IMR-90 (cell line): ENCODE measurements at regions not wholly inside any gene's neighbourhood (a gene's known extent, or its start where the extent isn't known, plus 50 kb on each side); places are given as distances from the start of the nearest gene placed in this dataset.

Experiments
- ATAC-seq: fragments of 200-7000 bp; cut with Tn5 transposase; 2 replicates; pipeline ENCODE4 v1.9.1; 2020; ENCODE audit warnings: low read depth, mild to moderate bottlenecking, moderate library complexity
- BruUV-seq: library from RNA; stranded (reverse); fragments of 400-500 nt; replicated peaks from 2 replicates; lab custom pipeline; 2021; lab: Mats Ljungman, UMichigan
- CTCF ChIA-PET: fragments of 300-600 bp; formaldehyde crosslinking; extraction: SDS; loops from one replicate; lab custom pipeline; 2021; ENCODE audit warnings: antibody characterized with exemption; lab: Yijun Ruan, JAX
- POLR2A ChIA-PET: fragments of 300-600 bp; sonication (Branson Sonifier 250); formaldehyde crosslinking; loops from one replicate; lab custom pipeline; 2022; ENCODE audit warnings: antibody characterized with exemption; ENCODE audit not compliant: unreplicated experiment; lab: Charles Lee
- DNase-seq: peaks from one replicate; pipeline ENCODE4 v3.0.0; 2013
- H2AFZ ChIP-seq: replicated peaks from 2 replicates; pipeline ENCODE3; 2013; ENCODE audit warnings: low read length, mild to moderate bottlenecking; ENCODE audit not compliant: poor library complexity
- H2AK5ac ChIP-seq: 2 replicates; pipeline ENCODE4 v1.6.1; 2013; ENCODE audit warnings: low read depth, low read length, inconsistent platforms
- H2AK9ac ChIP-seq: replicated peaks from 2 replicates; pipeline ENCODE3; 2013; ENCODE audit warnings: mild to moderate bottlenecking, low read depth, low read length, moderate library complexity; ENCODE audit not compliant: poor library complexity
- H2BK120ac ChIP-seq: 2 replicates; pipeline ENCODE4 v1.6.1; 2013; ENCODE audit warnings: low read depth, low read length, inconsistent platforms
- H2BK15ac ChIP-seq: 3 replicates; pipeline ENCODE4 v1.6.1; 2013; ENCODE audit warnings: low read depth, low read length, inconsistent platforms
- H2BK20ac ChIP-seq: 2 replicates; pipeline ENCODE4 v1.6.1; 2013; ENCODE audit warnings: low read depth, mild to moderate bottlenecking, inconsistent platforms, low read length, moderate library complexity
- H2BK5ac ChIP-seq: 2 replicates; pipeline ENCODE4 v1.6.1; 2013; ENCODE audit warnings: mild to moderate bottlenecking, low read depth, low read length, inconsistent platforms; ENCODE audit not compliant: poor library complexity, severe bottlenecking
- H3K14ac ChIP-seq: replicated peaks from 2 replicates; pipeline ENCODE4 v1.6.1; 2013; ENCODE audit warnings: low read depth, low read length, inconsistent platforms
- H3K18ac ChIP-seq: 2 replicates; pipeline ENCODE4 v1.6.1; 2013; ENCODE audit warnings: low read depth, low read length, control low read depth
- H3K23ac ChIP-seq: 2 replicates; pipeline ENCODE4 v1.6.1; 2013; ENCODE audit warnings: low read depth, low read length, inconsistent platforms
- H3K27ac ChIP-seq: 2 replicates; pipeline ENCODE4 v1.5.1; 2013; ENCODE audit warnings: mild to moderate bottlenecking, control low read depth, low read length; ENCODE audit not compliant: insufficient read depth
- H3K27me3 ChIP-seq: 2 replicates; pipeline ENCODE4 v1.6.1; 2013; ENCODE audit warnings: low read length; ENCODE audit not compliant: control insufficient read depth, insufficient read depth
- H3K36me3 ChIP-seq: 2 replicates; pipeline ENCODE4 v1.6.1; 2013; ENCODE audit warnings: low read length, mixed read lengths; ENCODE audit not compliant: control insufficient read depth, insufficient read depth
- H3K4ac ChIP-seq: 2 replicates; pipeline ENCODE4 v1.6.1; 2013; ENCODE audit warnings: low read depth, low read length, inconsistent platforms
- H3K4me1 ChIP-seq: 2 replicates; pipeline ENCODE4 v1.6.1; 2013; ENCODE audit warnings: low read length, mixed read lengths; ENCODE audit not compliant: control insufficient read depth, insufficient read depth
- H3K4me2 ChIP-seq: 2 replicates; pipeline ENCODE4 v1.6.1; 2013; ENCODE audit warnings: low read depth, mild to moderate bottlenecking, control low read depth, low read length, moderate library complexity
- H3K4me3 ChIP-seq: 2 replicates; pipeline ENCODE4 v1.5.1; 2013; ENCODE audit warnings: low read depth, mild to moderate bottlenecking, control low read depth, low read length, moderate library complexity; ENCODE audit not compliant: insufficient read depth
- H3K56ac ChIP-seq: 2 replicates; pipeline ENCODE4 v1.6.1; 2013; ENCODE audit warnings: low read length, inconsistent platforms; ENCODE audit not compliant: insufficient read depth; ENCODE audit errors: extremely low read depth
- H3K79me1 ChIP-seq, 2 experiments: 2 replicates each; pipeline ENCODE4 v1.6.1; 2013; ENCODE audit warnings: low read length in 2 of 2, inconsistent platforms in 1 of 2, low read depth in 1 of 2
- H3K9ac ChIP-seq: 2 replicates; pipeline ENCODE4 v1.6.1; 2013; ENCODE audit warnings: low read depth, low read length, control low read depth
- H3K9me1 ChIP-seq: 2 replicates; pipeline ENCODE4 v1.6.1; 2013; ENCODE audit warnings: low read length, inconsistent platforms; ENCODE audit not compliant: insufficient read depth
- H3K9me3 ChIP-seq: 2 replicates; pipeline ENCODE4 v1.6.1; 2013; ENCODE audit warnings: low read length; ENCODE audit not compliant: control insufficient read depth, insufficient read depth
- H4K20me1 ChIP-seq: 2 replicates; pipeline ENCODE4 v1.6.1; 2013; ENCODE audit warnings: low read length, inconsistent platforms; ENCODE audit not compliant: insufficient read depth
- H4K5ac ChIP-seq: 2 replicates; pipeline ENCODE4 v1.6.1; 2013; ENCODE audit warnings: mild to moderate bottlenecking, low read depth, low read length, control low read depth
- H4K8ac ChIP-seq, 2 experiments: 2 replicates each; pipeline ENCODE4 v1.6.1; 2013; ENCODE audit warnings: low read depth in 2 of 2, low read length in 2 of 2, control low read depth in 1 of 2, inconsistent platforms in 1 of 2
- H4K91ac ChIP-seq: 2 replicates; pipeline ENCODE4 v1.6.1; 2013; ENCODE audit warnings: low read depth, low read length, inconsistent platforms; ENCODE audit not compliant: insufficient read depth
- CHD1 ChIP-seq: IDR thresholded peaks from 2 replicates; pipeline ENCODE4 v1.6.1; 2012; ENCODE audit warnings: low read depth, low read length, improper control_type of control experiment
- FOS ChIP-seq: fragments of 150-350 bp; IDR thresholded peaks from 2 replicates; pipeline ENCODE4 v1.6.1; 2016; ENCODE audit warnings: low read depth, low read length
- MXI1 ChIP-seq: IDR thresholded peaks from 2 replicates; pipeline ENCODE4 v1.6.1; 2012; ENCODE audit warnings: low read depth, mild to moderate bottlenecking, low read length, moderate library complexity, borderline replicate concordance
- NFE2L2 ChIP-seq: fragments of 150-350 bp; IDR thresholded peaks from 2 replicates; pipeline ENCODE4 v1.6.1; 2016; ENCODE audit warnings: low read depth, mild to moderate bottlenecking, low read length
- POLR2A ChIP-seq: IDR thresholded peaks from 2 replicates; pipeline ENCODE4 v1.6.1; 2012; ENCODE audit warnings: mild to moderate bottlenecking, low read depth, low read length
- RAD21 ChIP-seq: IDR thresholded peaks from 2 replicates; pipeline ENCODE4 v1.6.1; 2012; ENCODE audit warnings: low read length, improper control_type of control experiment
- RFX5 ChIP-seq: IDR thresholded peaks from 2 replicates; pipeline ENCODE4 v1.8.0; 2012; ENCODE audit warnings: low read depth, mild to moderate bottlenecking, low read length, moderate library complexity
- WGBS, 2 experiments: methylation state at CpG; one replicate each; pipeline versions ENCODE4 v1.1.5 to v1.1.7; 2013; ENCODE audit warnings: missing lambda C conversion rate in 2 of 2; ENCODE audit not compliant: insufficient read length in 1 of 2; ENCODE audit errors: extremely low coverage in 2 of 2; 5-methylcytosine and 5-hydroxymethylcytosine counted together
- dilution Hi-C: fragments of 300-500 bp; cut with HindIII; formaldehyde crosslinking; loops from one replicate; pipeline ENCODE4 v1.14.3; 2018; ENCODE audit warnings: low sequenced_read_pairs; ENCODE audit not compliant: unreplicated experiment
- in situ Hi-C: fragments of 300-500 bp; cut with MboI; formaldehyde crosslinking; loops from 3 replicates; pipeline ENCODE4 v1.14.3; 2019; ENCODE audit warnings: low sequenced_read_pairs, inconsistent platforms, mixed read lengths
- intact Hi-C: fragments of 100-400 bp; cut with micrococcal nuclease; formaldehyde crosslinking; loops from 2 replicates; pipeline ENCODE4 v1.10.0; 2022

- Histone ChIP-seq H2AK9ac (no peak overlapping the region), H3K9ac (no peak overlapping the region), H3K18ac (no peak overlapping the region), H3K9me3 (no peaks in the 10 kb centered on the region; the same call in 1 of the 2 replicates), H3K9me1 (no peaks in the 10 kb centered on the region), H3K4me3 (no peak overlapping the region), H3K36me3 (no peaks in the 10 kb centered on the region), H2AK5ac (no peak overlapping the region), H3K14ac (no peak overlapping the region), H2BK5ac (no peak overlapping the region), H3K27ac (no peak overlapping the region), H3K79me1 (no peaks in the 10 kb centered on the region), H2BK120ac (no peak overlapping the region), H3K27me3 (no peaks in the 10 kb centered on the region), H4K5ac (no peak overlapping the region), H4K20me1 (no peaks in the 10 kb centered on the region), H2BK20ac (no peak overlapping the region), H4K8ac (no peak overlapping the region), H3K4me1 (no peaks in the 10 kb centered on the region), H3K4ac (no peak overlapping the region), H4K91ac (no peak overlapping the region), H2BK15ac (no peak overlapping the region), H3K4me2 (no peak overlapping the region), H3K23ac (no peak overlapping the region), H2AFZ (no peak overlapping the region), H3K56ac (no peak overlapping the region)
- TF ChIP-seq NFE2L2 (no peak), RFX5 (no peak), POLR2A (no peak), FOS (no peak), CHD1 (no peak), RAD21 (no peak), MXI1 (no peak)
- DNase-seq: no peak
- BruUV-seq: no TSS peak
- ChIA-PET POLR2A (no interaction called here), CTCF (no interaction called here)
- ATAC-seq: no peak
- WGBS, 2 experiments: no CpG with 5 or more reads among the region's 2 CpGs
- dilution Hi-C loops (no loop called here), intact Hi-C loops (no loop called here), in situ Hi-C loops (no loop called here)
These were observed 412.6 kb upstream of the FAM98A start for GRCh38 chr2:34011684-34012083.
